ENCODE measurements at regions not wholly inside any gene's neighbourhood (a gene's known extent, or its start where the extent isn't known, plus 50 kb on each side); places are given as distances from the start of the nearest gene placed in this dataset.

- no peaks in the 10 kb centered on the region for H3K9me3 ChIP-seq (ENCODE audit: low read depth)
- Mint-ChIP-seq H3K9me3 (no peaks in the 10 kb centered on the region), H3K36me3 (no peaks in the 10 kb centered on the region), H3K27ac (no peak overlapping the region), H3K27me3 (ENCODE audit: insufficient read depth, low read depth) (no peaks in the 10 kb centered on the region), H3K4me3 (no peak overlapping the region), H3K4me1 (no peaks in the 10 kb centered on the region)
- H3F3A ChIP-seq (ENCODE audit: low read depth): no peaks in the 10 kb centered on the region
- no peak overlapping the region for H3K4me2 ChIP-seq
- H4K20me1 ChIP-seq (ENCODE audit: low read depth): no peaks in the 10 kb centered on the region
- H3K27ac ChIP-seq: no peak overlapping the region
- no peak overlapping the region for H3K4me3 ChIP-seq
- H3K4me1 ChIP-seq: no peaks in the 10 kb centered on the region
- TF ChIP-seq, protein P1, sequence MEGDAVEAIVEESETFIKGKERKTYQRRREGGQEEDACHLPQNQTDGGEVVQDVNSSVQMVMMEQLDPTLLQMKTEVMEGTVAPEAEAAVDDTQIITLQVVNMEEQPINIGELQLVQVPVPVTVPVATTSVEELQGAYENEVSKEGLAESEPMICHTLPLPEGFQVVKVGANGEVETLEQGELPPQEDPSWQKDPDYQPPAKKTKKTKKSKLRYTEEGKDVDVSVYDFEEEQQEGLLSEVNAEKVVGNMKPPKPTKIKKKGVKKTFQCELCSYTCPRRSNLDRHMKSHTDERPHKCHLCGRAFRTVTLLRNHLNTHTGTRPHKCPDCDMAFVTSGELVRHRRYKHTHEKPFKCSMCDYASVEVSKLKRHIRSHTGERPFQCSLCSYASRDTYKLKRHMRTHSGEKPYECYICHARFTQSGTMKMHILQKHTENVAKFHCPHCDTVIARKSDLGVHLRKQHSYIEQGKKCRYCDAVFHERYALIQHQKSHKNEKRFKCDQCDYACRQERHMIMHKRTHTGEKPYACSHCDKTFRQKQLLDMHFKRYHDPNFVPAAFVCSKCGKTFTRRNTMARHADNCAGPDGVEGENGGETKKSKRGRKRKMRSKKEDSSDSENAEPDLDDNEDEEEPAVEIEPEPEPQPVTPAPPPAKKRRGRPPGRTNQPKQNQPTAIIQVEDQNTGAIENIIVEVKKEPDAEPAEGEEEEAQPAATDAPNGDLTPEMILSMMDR (IDR thresholded peaks at IDR 0.05): no peak
- TF ChIP-seq EZH2phosphoT487 (IDR thresholded peaks at IDR 0.05) (no peak), EZH2 (IDR thresholded peaks at IDR 0.05) (no peak)
- H3K9ac ChIP-seq: no peak overlapping the region
- DNase-seq (ENCODE audit: low spot score): no peak
- H3K79me2 ChIP-seq (ENCODE audit: low read depth): no peaks in the 10 kb centered on the region
- no peak overlapping the region for H2AFZ ChIP-seq (replicated peaks)
- H3K27me3 ChIP-seq: no peaks in the 10 kb centered on the region
- H3K36me3 ChIP-seq: no peaks in the 10 kb centered on the region
These were observed 339.8 kb downstream of the SEMA3D start for GRCh38 chr7:84847038-84847437.

- no peak overlapping the region for H3K27ac Mint-ChIP-seq
- Histone ChIP-seq H3K4me1 (no peaks in the 10 kb centered on the region), H3K4me2 (no peak overlapping the region), H3K27ac (no peak overlapping the region), H3K9ac (no peak overlapping the region), H3K4me3 (no peak overlapping the region), H2AFZ (replicated peaks) (no peak overlapping the region), H4K20me1 (ENCODE audit: low read depth) (no peaks in the 10 kb centered on the region), H3K79me2 (ENCODE audit: low read depth) (no peaks in the 10 kb centered on the region), H3K36me3 (no peaks in the 10 kb centered on the region), H3F3A (ENCODE audit: low read depth) (no peaks in the 10 kb centered on the region), H3K27me3 (no peaks in the 10 kb centered on the region), H3K9me3 (ENCODE audit: low read depth) (no peaks in the 10 kb centered on the region)
- no peaks in the 10 kb centered on the region for H3K27me3 Mint-ChIP-seq (ENCODE audit: insufficient read depth, low read depth)
- H3K4me3 Mint-ChIP-seq: no peak overlapping the region
- DNase-seq (ENCODE audit: low spot score): no peak
- no peaks in the 10 kb centered on the region for H3K9me3 Mint-ChIP-seq
- TF ChIP-seq EZH2 (IDR thresholded peaks at IDR 0.05) (no peak), EZH2phosphoT487 (IDR thresholded peaks at IDR 0.05) (no peak)
- TF ChIP-seq, protein P1 (IDR thresholded peaks at IDR 0.05): no peak
- H3K4me1 Mint-ChIP-seq: no peaks in the 10 kb centered on the region
- no peaks in the 10 kb centered on the region for H3K36me3 Mint-ChIP-seq
These were observed 340.9 kb downstream of the SEMA3D start for GRCh38 chr7:84845971-84846370.

GRCh38 chr7:84844771-84845170, 342.1 kb downstream of the SEMA3D start:
- Mint-ChIP-seq H3K27ac (no peak overlapping the region), H3K36me3 (no peaks in the 10 kb centered on the region)
- no peak overlapping the region for H2AFZ ChIP-seq (replicated peaks)

More at GRCh38 chr7:84844771-84845170, 342.1 kb downstream of the SEMA3D start:
- no peak for DNase-seq (ENCODE audit: low spot score)
- Mint-ChIP-seq H3K27me3 (ENCODE audit: insufficient read depth, low read depth) (no peaks in the 10 kb centered on the region), H3K4me1 (no peaks in the 10 kb centered on the region), H3K4me3 (no peak overlapping the region), H3K9me3 (no peaks in the 10 kb centered on the region)
- TF ChIP-seq, protein P1 (IDR thresholded peaks at IDR 0.05): no peak
- no peak for TF ChIP-seq EZH2phosphoT487 (IDR thresholded peaks at IDR 0.05)
- TF ChIP-seq EZH2 (IDR thresholded peaks at IDR 0.05): no peak
- no peaks in the 10 kb centered on the region for H3K36me3 ChIP-seq
- H3K27ac ChIP-seq: no peak overlapping the region
- H3K79me2 ChIP-seq (ENCODE audit: low read depth): no peaks in the 10 kb centered on the region
- H3K9me3 ChIP-seq (ENCODE audit: low read depth): no peaks in the 10 kb centered on the region
- no peaks in the 10 kb centered on the region for H3F3A ChIP-seq (ENCODE audit: low read depth)
- H3K4me1 ChIP-seq: no peaks in the 10 kb centered on the region
- no peak overlapping the region for H3K9ac ChIP-seq
- H4K20me1 ChIP-seq (ENCODE audit: low read depth): no peaks in the 10 kb centered on the region
- no peak overlapping the region for H3K4me3 ChIP-seq
- H3K27me3 ChIP-seq: no peaks in the 10 kb centered on the region
- H3K4me2 ChIP-seq: no peak overlapping the region

Data from neural progenitor cell (in vitro differentiated cells).